ENCODE measurements at regions not wholly inside any gene's neighbourhood (a gene's known extent, or its start where the extent isn't known, plus 50 kb on each side); places are given as distances from the start of the nearest gene placed in this dataset.

DNA sequence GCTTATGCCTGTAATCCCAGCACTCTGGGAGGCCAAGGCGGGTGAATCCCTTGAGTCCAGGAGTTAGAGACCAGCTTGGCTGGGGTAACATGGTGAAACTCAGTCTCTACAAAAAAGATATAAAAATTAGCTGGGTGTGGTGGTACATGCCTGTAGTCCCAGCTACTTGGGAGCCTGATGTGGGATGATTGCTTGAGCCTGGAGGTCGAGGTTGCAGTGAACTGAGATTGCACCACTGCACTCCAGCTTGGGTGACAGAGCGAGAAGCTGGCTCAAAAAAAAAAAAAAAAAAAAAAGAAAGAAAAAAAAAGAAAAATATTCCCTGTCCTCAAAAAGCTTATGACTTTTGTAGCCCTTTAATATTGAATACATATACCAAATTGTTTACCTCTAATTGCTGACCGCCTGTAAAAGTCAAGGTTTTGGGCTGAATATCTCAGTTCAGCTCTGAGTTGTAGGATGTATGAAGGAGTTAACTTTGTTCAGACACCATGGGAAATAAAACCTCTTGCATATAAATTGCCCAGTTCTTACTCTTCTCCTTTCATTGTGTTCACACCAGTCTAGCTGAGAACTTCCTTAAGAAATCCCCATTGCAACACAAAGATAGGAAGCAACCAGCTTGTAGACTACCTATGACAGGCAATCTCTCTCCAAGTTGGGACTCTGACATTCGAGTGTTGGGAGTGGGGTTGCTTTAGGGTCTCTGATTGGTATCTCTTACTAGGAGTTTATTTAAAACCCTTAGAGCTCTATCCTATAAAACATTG, 97.6 kb upstream of the RASGRP1 start:
- H3K9me3 ChIP-seq (replicated peaks; ENCODE audit: insufficient read depth, low read length), result no peaks in the 10 kb centered on the region
- H4K20me1 ChIP-seq (ENCODE audit: insufficient read depth, low read length), result no peaks in the 10 kb centered on the region
- no peaks in the 10 kb centered on the region for H3K4me1 ChIP-seq (ENCODE audit: low read length)
- no peak for DNase-seq
- H3K4me3 ChIP-seq (ENCODE audit: low read length), result no peak overlapping the region
- no peaks in the 10 kb centered on the region for H3F3A ChIP-seq (ENCODE audit: insufficient read depth, low read length)
- no peaks in the 10 kb centered on the region for H3K27me3 ChIP-seq (replicated peaks; ENCODE audit: insufficient read depth, low read length)
- H3K27ac ChIP-seq (ENCODE audit: low read length), result no peak overlapping the region
- H3K9me2 ChIP-seq (replicated peaks; ENCODE audit: insufficient read depth, low read length), result no peaks in the 10 kb centered on the region
- no peak for TF ChIP-seq EZH2 (optimal IDR thresholded peaks at IDR 0.05; ENCODE audit: low read depth, low read length)
- no peaks in the 10 kb centered on the region for H3K36me3 ChIP-seq (replicated peaks; ENCODE audit: insufficient read depth, low read length)
- no peak overlapping the region for H2AFZ ChIP-seq (ENCODE audit: low read length)
- no peak overlapping the region for H3K9ac ChIP-seq (ENCODE audit: low read length)
- H3K79me2 ChIP-seq (ENCODE audit: low read length), result no peaks in the 10 kb centered on the region
- no peak overlapping the region for H3K4me2 ChIP-seq (ENCODE audit: low read depth, low read length)

DNA sequence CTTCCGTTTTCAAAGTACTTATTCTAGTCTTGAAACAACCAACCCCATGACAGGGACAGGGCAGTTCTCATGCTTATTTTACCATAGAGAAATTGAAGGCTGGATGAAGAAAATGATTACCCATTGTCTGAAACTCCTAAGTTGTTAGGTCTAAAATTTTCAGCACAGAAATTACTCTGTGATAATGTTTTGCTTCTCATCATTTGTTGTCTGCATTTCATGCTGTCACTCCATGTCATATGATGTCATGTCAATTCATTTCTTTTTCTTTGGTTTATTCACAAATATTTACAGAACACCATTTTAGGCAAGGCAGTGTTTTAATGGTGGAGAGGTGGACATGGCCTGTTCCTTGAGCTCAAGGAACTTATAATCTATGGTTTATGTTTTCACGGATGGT, 98.2 kb upstream of the RASGRP1 start:
- TF ChIP-seq EZH2phosphoT487 (IDR thresholded peaks at IDR 0.05; ENCODE audit: low read length), result no peak
- TF ChIP-seq, protein P1, sequence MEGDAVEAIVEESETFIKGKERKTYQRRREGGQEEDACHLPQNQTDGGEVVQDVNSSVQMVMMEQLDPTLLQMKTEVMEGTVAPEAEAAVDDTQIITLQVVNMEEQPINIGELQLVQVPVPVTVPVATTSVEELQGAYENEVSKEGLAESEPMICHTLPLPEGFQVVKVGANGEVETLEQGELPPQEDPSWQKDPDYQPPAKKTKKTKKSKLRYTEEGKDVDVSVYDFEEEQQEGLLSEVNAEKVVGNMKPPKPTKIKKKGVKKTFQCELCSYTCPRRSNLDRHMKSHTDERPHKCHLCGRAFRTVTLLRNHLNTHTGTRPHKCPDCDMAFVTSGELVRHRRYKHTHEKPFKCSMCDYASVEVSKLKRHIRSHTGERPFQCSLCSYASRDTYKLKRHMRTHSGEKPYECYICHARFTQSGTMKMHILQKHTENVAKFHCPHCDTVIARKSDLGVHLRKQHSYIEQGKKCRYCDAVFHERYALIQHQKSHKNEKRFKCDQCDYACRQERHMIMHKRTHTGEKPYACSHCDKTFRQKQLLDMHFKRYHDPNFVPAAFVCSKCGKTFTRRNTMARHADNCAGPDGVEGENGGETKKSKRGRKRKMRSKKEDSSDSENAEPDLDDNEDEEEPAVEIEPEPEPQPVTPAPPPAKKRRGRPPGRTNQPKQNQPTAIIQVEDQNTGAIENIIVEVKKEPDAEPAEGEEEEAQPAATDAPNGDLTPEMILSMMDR (IDR thresholded peaks at IDR 0.05; ENCODE audit: low read length), result no peak
- no peak for TF ChIP-seq EZH2 (optimal IDR thresholded peaks at IDR 0.05; ENCODE audit: low read depth, low read length)
- Histone ChIP-seq H3K27ac (ENCODE audit: low read length) (no peak overlapping the region), H3K9me3 (replicated peaks; ENCODE audit: insufficient read depth, low read length) (no peaks in the 10 kb centered on the region), H3F3A (ENCODE audit: insufficient read depth, low read length) (no peaks in the 10 kb centered on the region), H3K4me1 (ENCODE audit: low read length) (no peaks in the 10 kb centered on the region), H3K4me3 (ENCODE audit: low read length) (no peak overlapping the region), H3K27me3 (replicated peaks; ENCODE audit: insufficient read depth, low read length) (no peaks in the 10 kb centered on the region), H3K79me2 (ENCODE audit: low read length) (no peaks in the 10 kb centered on the region), H2AFZ (ENCODE audit: low read length) (no peak overlapping the region), H3K9me2 (replicated peaks; ENCODE audit: insufficient read depth, low read length) (no peaks in the 10 kb centered on the region), H3K9ac (ENCODE audit: low read length) (no peak overlapping the region), H4K20me1 (ENCODE audit: insufficient read depth, low read length) (no peaks in the 10 kb centered on the region), H3K4me2 (ENCODE audit: low read depth, low read length) (no peak overlapping the region), H3K36me3 (replicated peaks; ENCODE audit: insufficient read depth, low read length) (no peaks in the 10 kb centered on the region)
- DNase-seq, result no peak

DNA sequence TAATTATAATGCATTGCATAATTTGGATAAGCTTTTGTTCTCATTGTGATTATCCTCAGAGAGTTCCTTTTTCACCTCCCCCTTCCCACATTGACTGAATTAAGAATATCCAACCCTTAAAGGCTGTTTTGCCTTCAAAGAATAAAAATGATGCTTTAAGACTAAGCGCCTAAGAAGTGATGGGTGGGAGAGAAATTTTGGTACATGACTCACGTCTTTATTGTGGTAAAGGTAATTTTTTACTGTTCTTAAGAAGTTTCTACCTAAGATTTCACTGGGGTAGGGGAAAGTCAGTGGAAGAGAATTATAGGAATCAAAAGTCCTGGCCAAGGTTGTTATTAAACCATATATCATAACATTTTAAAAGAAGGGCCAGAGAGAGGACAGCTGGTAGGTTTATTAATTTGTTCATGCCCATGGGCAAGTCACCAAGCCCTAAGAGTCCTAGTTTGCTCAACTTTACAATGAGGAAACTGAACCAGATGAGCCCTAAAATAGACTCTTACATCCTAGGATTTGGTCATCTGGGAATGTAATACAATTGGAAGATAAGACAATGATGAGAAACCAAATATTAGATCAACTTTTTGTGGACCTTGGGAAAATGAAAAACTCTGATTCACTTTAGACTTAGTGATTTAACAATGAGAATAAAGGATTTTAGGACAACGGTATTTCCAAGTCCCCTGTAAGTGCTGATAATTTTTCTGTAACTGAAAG, 101.1 kb upstream of the RASGRP1 start:
- H3K27me3 ChIP-seq (replicated peaks; ENCODE audit: insufficient read depth, low read length), result no peaks in the 10 kb centered on the region
- no peaks in the 10 kb centered on the region for H3K4me1 ChIP-seq (ENCODE audit: low read length)
- no peak overlapping the region for H3K27ac ChIP-seq (ENCODE audit: low read length)
- no peaks in the 10 kb centered on the region for H3K79me2 ChIP-seq (ENCODE audit: low read length)
- H3K36me3 ChIP-seq (replicated peaks; ENCODE audit: insufficient read depth, low read length), result no peaks in the 10 kb centered on the region
- no peaks in the 10 kb centered on the region for H3K9me2 ChIP-seq (replicated peaks; ENCODE audit: insufficient read depth, low read length)
- no peaks in the 10 kb centered on the region for H4K20me1 ChIP-seq (ENCODE audit: insufficient read depth, low read length)
- DNase-seq, result no peak
- no peak overlapping the region for H3K4me3 ChIP-seq (ENCODE audit: low read length)
- no peaks in the 10 kb centered on the region for H3K9me3 ChIP-seq (replicated peaks; ENCODE audit: insufficient read depth, low read length)
- H2AFZ ChIP-seq (ENCODE audit: low read length), result no peak overlapping the region
- H3F3A ChIP-seq (ENCODE audit: insufficient read depth, low read length), result no peaks in the 10 kb centered on the region
- H3K9ac ChIP-seq (ENCODE audit: low read length), result no peak overlapping the region
- TF ChIP-seq EZH2phosphoT487 (IDR thresholded peaks at IDR 0.05; ENCODE audit: low read length) (no peak), EZH2 (optimal IDR thresholded peaks at IDR 0.05; ENCODE audit: low read depth, low read length) (no peak)
- TF ChIP-seq, protein P1 (IDR thresholded peaks at IDR 0.05; ENCODE audit: low read length), result no peak
- no peak overlapping the region for H3K4me2 ChIP-seq (ENCODE audit: low read depth, low read length)

Measured in MM.1S (cell line).